OCI-LY1 (cell line): ENCODE measurements at regions not wholly inside any gene's neighbourhood (a gene's known extent, or its start where the extent isn't known, plus 50 kb on each side); places are given as distances from the start of the nearest gene placed in this dataset.

ENCODE experiments used
- H2AFZ ChIP-seq: fragments of 200-600 bp; sonication (generic), shearing (Covaris generic); 2 replicates; pipeline ENCODE4 v1.6.0; 2014; ENCODE audit warnings: antibody characterized with exemption, mild to moderate bottlenecking, low read length
- H3F3A ChIP-seq: fragments of 200-600 bp; sonication (generic), shearing (Covaris generic); 2 replicates; pipeline ENCODE4 v1.6.0; 2014; ENCODE audit warnings: mild to moderate bottlenecking, antibody characterized with exemption, low read length, moderate library complexity; ENCODE audit not compliant: insufficient read depth
- H3K27ac ChIP-seq: fragments of 200-600 bp; sonication (generic); 2 replicates; pipeline ENCODE4 v1.5.1; 2014; ENCODE audit warnings: low read length, mixed run types, mild to moderate bottlenecking, low read depth; ENCODE audit not compliant: poor library complexity, severe bottlenecking
- H3K27me3 ChIP-seq: fragments of 200-600 bp; sonication (generic); 2 replicates; pipeline ENCODE4 v1.6.0; 2014; ENCODE audit warnings: antibody characterized with exemption, mild to moderate bottlenecking, low read length, moderate library complexity; ENCODE audit not compliant: insufficient read depth
- H3K36me3 ChIP-seq: fragments of 200-600 bp; sonication (generic); 2 replicates; pipeline ENCODE4 v1.6.1; 2014; ENCODE audit warnings: mild to moderate bottlenecking, antibody characterized with exemption, low read length, moderate library complexity, mixed read lengths; ENCODE audit not compliant: insufficient read depth
- H3K4me1 ChIP-seq: fragments of 200-600 bp; sonication (generic); 2 replicates; pipeline ENCODE4 v1.5.1; 2014; ENCODE audit warnings: mild to moderate bottlenecking, low read length, moderate library complexity; ENCODE audit not compliant: insufficient read depth, severe bottlenecking
- H3K4me2 ChIP-seq: fragments of 200-600 bp; sonication (generic), shearing (Covaris generic); 2 replicates; pipeline ENCODE4 v1.6.1; 2014; ENCODE audit warnings: low read length
- H3K4me3 ChIP-seq: fragments of 200-600 bp; sonication (generic); 2 replicates; pipeline ENCODE4 v1.5.1; 2014; ENCODE audit warnings: low read length, low read depth, mild to moderate bottlenecking, mixed read lengths; ENCODE audit not compliant: poor library complexity, severe bottlenecking
- H3K79me2 ChIP-seq: fragments of 200-600 bp; shearing (Covaris generic); 2 replicates; pipeline ENCODE4 v1.6.1; 2016; ENCODE audit warnings: mixed run types, low read length, mixed read lengths; ENCODE audit not compliant: insufficient read depth
- H3K9ac ChIP-seq: fragments of 200-600 bp; sonication (generic), shearing (Covaris generic); 2 replicates; pipeline ENCODE4 v1.6.1; 2014; ENCODE audit warnings: mild to moderate bottlenecking, low read length, mixed read lengths
- H3K9me2 ChIP-seq: fragments of 200-600 bp; sonication (generic), shearing (Covaris generic); 2 replicates; pipeline ENCODE4 v1.6.1; 2014; ENCODE audit warnings: low read depth, mild to moderate bottlenecking, low read length, mixed read lengths
- H3K9me3 ChIP-seq: fragments of 200-600 bp; shearing (Covaris generic); 2 replicates; pipeline ENCODE4 v1.6.1; 2014; ENCODE audit warnings: low read length, mixed read lengths
- H4K20me1 ChIP-seq: fragments of 200-600 bp; sonication (generic), shearing (Covaris generic); 2 replicates; pipeline ENCODE4 v1.6.0; 2016; ENCODE audit warnings: mild to moderate bottlenecking, low read length; ENCODE audit not compliant: insufficient read depth
- EZH2 ChIP-seq: fragments of 200-600 bp; sonication (generic), shearing (Covaris generic); IDR thresholded peaks from 2 replicates; pipeline ENCODE4 v1.8.0; 2017; ENCODE audit warnings: borderline replicate concordance, mixed run types, mild to moderate bottlenecking, antibody characterized with exemption, low read length, moderate library complexity, mixed read lengths
- TF ChIP-seq, protein P1 (sequence below): fragments of 200-600 bp; sonication (generic), shearing (Covaris generic); IDR thresholded peaks from 2 replicates; pipeline ENCODE4 v1.5.1; 2017; ENCODE audit warnings: mild to moderate bottlenecking, antibody characterized with exemption, low read length, moderate library complexity, mixed read lengths

DNA sequence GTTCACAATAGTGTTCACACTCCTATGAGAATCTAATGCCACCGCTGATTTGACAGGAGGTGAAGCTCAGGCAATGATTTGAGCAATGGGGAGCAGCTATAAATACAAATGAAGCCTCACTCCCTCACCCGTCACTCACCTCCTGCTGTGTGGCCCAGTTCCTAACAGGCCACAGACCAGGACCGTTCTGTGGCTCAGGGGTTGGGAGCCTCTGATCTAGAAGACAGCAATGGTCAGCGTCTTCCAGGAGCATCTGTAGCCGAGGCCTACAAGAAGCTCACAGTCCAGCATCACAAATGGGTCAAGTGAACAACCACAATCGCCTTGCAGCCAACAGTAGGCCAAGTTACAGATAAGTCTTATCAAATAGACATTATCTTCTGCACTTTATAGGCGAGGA lies 110.0 kb upstream of the SLC66A3 start:
- Histone ChIP-seq H3F3A (no peaks in the 10 kb centered on the region), H3K4me1 (no peaks in the 10 kb centered on the region), H3K36me3 (no peaks in the 10 kb centered on the region), H3K79me2 (no peaks in the 10 kb centered on the region), H3K9ac (no peak overlapping the region), H4K20me1 (no peaks in the 10 kb centered on the region), H3K9me3 (no peaks in the 10 kb centered on the region), H2AFZ (no peak overlapping the region), H3K4me2 (no peak overlapping the region), H3K9me2 (no peaks in the 10 kb centered on the region), H3K27ac (no peak overlapping the region), H3K27me3 (no peaks in the 10 kb centered on the region; the same call in 1 of the 2 replicates), H3K4me3 (no peak overlapping the region)
- TF ChIP-seq, protein P1, sequence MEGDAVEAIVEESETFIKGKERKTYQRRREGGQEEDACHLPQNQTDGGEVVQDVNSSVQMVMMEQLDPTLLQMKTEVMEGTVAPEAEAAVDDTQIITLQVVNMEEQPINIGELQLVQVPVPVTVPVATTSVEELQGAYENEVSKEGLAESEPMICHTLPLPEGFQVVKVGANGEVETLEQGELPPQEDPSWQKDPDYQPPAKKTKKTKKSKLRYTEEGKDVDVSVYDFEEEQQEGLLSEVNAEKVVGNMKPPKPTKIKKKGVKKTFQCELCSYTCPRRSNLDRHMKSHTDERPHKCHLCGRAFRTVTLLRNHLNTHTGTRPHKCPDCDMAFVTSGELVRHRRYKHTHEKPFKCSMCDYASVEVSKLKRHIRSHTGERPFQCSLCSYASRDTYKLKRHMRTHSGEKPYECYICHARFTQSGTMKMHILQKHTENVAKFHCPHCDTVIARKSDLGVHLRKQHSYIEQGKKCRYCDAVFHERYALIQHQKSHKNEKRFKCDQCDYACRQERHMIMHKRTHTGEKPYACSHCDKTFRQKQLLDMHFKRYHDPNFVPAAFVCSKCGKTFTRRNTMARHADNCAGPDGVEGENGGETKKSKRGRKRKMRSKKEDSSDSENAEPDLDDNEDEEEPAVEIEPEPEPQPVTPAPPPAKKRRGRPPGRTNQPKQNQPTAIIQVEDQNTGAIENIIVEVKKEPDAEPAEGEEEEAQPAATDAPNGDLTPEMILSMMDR = no peak
- TF ChIP-seq EZH2 = no peak

DNA sequence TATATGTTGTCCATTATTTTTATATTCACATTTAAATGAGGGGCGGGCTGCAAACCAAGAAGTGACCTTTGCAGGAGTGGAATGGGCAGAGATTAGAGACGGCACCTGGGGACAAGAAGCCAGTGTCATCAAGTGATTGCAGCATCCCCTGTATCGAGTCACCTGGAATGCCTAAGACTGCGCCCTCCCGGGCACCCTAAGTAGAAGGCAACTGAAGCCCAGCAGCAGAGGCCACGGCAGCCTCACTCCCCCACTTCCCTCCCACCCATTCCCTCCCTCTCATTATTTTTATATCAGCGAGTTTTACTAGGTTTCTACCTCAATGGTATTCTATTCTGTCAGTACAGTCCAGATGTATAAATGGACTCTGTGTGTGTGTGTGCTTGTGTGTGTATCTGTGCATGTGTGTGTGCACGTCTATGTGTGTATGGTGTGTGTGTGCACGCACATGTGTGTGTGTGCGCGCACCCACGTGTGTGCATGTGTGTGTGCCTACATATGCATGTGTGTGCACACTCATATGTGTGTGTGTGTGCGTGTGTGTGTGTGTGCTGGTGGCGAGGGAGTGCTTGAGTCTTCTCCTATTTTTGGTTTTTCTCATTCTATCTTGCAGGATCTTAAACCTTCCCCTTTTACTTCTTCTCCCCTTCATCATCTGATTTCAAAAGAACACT lies 106.8 kb upstream of the SLC66A3 start:
- H3K27me3 ChIP-seq = no peaks in the 10 kb centered on the region
- H3F3A ChIP-seq = no peaks in the 10 kb centered on the region
- no peaks in the 10 kb centered on the region for H3K79me2 ChIP-seq
- no peaks in the 10 kb centered on the region for H4K20me1 ChIP-seq
- no peaks in the 10 kb centered on the region for H3K9me2 ChIP-seq
- H3K27ac ChIP-seq = no peak overlapping the region
- H3K36me3 ChIP-seq = no peaks in the 10 kb centered on the region
- no peak overlapping the region for H3K4me3 ChIP-seq
- no peak overlapping the region for H3K4me2 ChIP-seq
- H3K9ac ChIP-seq = no peak overlapping the region
- TF ChIP-seq EZH2 = no peak
- TF ChIP-seq, protein P1 = no peak
- no peaks in the 10 kb centered on the region for H3K9me3 ChIP-seq
- no peaks in the 10 kb centered on the region for H3K4me1 ChIP-seq
- no peak overlapping the region for H2AFZ ChIP-seq

DNA sequence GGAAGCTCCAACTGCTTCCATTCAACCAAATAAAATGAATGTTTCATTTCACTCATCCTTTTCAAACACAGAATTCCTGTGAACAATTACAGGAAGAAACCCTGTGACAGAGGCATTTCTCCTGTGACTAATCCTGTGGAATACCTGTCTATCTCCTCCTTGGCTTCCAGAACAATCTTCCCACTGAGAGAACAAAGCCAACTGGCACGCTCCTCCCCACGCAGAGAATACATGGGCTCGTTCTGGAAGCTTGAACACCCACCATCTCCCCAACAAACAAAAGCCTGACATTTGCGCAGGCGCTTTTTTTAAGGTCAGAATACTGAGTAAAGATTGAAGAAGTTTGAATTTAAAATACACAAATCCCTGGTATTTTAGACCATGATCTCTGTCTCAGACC lies 104.7 kb upstream of the SLC66A3 start:
- Histone ChIP-seq H4K20me1 (no peaks in the 10 kb centered on the region), H3K27ac (no peak overlapping the region), H2AFZ (no peak overlapping the region), H3K36me3 (no peaks in the 10 kb centered on the region), H3K9ac (no peak overlapping the region), H3K4me1 (no peaks in the 10 kb centered on the region), H3K4me3 (no peak overlapping the region), H3K27me3 (no peaks in the 10 kb centered on the region), H3K9me2 (no peaks in the 10 kb centered on the region), H3K9me3 (no peaks in the 10 kb centered on the region), H3K79me2 (no peaks in the 10 kb centered on the region), H3F3A (no peaks in the 10 kb centered on the region), H3K4me2 (no peak overlapping the region)
- TF ChIP-seq, protein P1 = no peak
- TF ChIP-seq EZH2 = no peak
